ENCODE measurements at regions not wholly inside any gene's neighbourhood (a gene's known extent, or its start where the extent isn't known, plus 50 kb on each side); places are given as distances from the start of the nearest gene placed in this dataset.

- DNase-seq (ENCODE audit: low read depth): no peak
- no peak for TF ChIP-seq CTCF (IDR thresholded peaks at IDR 0.05; ENCODE audit: low read depth, low read length, missing control alignments)
- no peak overlapping the region for H3K4me3 ChIP-seq (ENCODE audit: low read depth, low read length)
These were observed 365.2 kb downstream of the MFSD1 start for GRCh38 chr3:159166899-159167586.

GRCh38 chr3:159168788-159169187 is 366.9 kb downstream of the MFSD1 start:
- DNase-seq (ENCODE audit: low read depth): no peak
- no peak for TF ChIP-seq CTCF (IDR thresholded peaks at IDR 0.05; ENCODE audit: low read depth, low read length, missing control alignments)
- no peak overlapping the region for H3K4me3 ChIP-seq (ENCODE audit: low read depth, low read length)

- no peak for DNase-seq (ENCODE audit: low read depth)
- TF ChIP-seq CTCF (IDR thresholded peaks at IDR 0.05; ENCODE audit: low read depth, low read length, missing control alignments): no peak
These were observed 368.0 kb downstream of the MFSD1 start for GRCh38 chr3:159169828-159170227.

GRCh38 chr3:159170436-159171003 is 368.7 kb downstream of the MFSD1 start:
- DNase-seq (ENCODE audit: low read depth): no peak
- TF ChIP-seq CTCF (IDR thresholded peaks at IDR 0.05; ENCODE audit: low read depth, low read length, missing control alignments): no peak
- no peak overlapping the region for H3K4me3 ChIP-seq (ENCODE audit: low read depth, low read length)

More at GRCh38 chr3:159169828-159170227, 368.0 kb downstream of the MFSD1 start:
- H3K4me3 ChIP-seq (ENCODE audit: low read depth, low read length): no peak overlapping the region

GRCh38 chr3:159171333-159171732 is 369.5 kb downstream of the MFSD1 start:
- no peak for TF ChIP-seq CTCF (IDR thresholded peaks at IDR 0.05; ENCODE audit: low read depth, low read length, missing control alignments)
- no peak for DNase-seq (ENCODE audit: low read depth)
- no peak overlapping the region for H3K4me3 ChIP-seq (ENCODE audit: low read depth, low read length)

GRCh38 chr3:159172473-159172872 is 370.6 kb downstream of the MFSD1 start:
- no peak for TF ChIP-seq CTCF (IDR thresholded peaks at IDR 0.05; ENCODE audit: low read depth, low read length, missing control alignments)
- H3K4me3 ChIP-seq (ENCODE audit: low read depth, low read length): no peak overlapping the region
- no peak for DNase-seq (ENCODE audit: low read depth)

Data from GM12864 (cell line).